ENCODE measurements at regions not wholly inside any gene's neighbourhood (a gene's known extent, or its start where the extent isn't known, plus 50 kb on each side); places are given as distances from the start of the nearest gene placed in this dataset.

DNA sequence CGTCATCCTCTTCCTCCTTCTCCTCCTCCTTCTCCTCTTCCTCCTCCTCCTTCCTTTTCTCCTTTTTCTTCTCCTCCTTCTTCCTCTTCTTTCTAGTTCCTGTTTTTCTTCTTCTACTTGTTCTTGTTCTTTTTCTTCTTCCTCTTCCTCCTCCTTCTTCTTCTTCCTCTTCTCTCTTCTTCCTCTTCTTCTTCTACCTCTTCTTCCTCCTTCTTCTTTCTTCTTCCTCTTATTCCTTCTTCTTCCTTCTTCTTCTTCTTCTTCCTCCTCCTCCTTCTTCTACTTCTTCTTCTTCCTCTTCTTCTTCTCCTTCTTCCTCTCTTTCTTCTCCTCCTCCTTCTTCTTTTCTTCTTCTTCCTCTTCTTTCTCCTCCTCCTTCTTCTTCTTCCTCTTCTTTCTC lies 310.2 kb upstream of the LMCD1 start:
- intact Hi-C loops (cut with micrococcal nuclease): no loop called here

DNA sequence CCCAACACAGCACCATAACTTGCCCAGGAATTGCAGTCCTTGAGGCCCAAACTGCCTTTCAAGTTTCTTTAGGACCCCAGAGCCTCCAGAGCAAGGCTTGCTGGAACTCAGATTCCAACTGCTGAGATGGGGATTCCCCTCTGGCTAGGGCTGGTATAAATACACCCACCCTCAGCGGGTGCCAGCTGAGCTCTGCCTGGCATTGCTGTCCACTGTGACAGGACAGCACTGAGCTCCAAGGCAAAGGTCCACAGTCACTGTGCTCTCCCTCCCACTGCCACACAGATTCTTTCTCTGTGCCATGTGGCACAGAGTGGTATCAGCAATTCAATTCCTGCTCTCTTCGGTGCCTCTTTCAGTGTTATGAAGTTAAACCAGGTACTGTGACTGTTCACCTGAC lies 304.2 kb upstream of the LMCD1 start:
- intact Hi-C loops (cut with micrococcal nuclease): no loop called here

DNA sequence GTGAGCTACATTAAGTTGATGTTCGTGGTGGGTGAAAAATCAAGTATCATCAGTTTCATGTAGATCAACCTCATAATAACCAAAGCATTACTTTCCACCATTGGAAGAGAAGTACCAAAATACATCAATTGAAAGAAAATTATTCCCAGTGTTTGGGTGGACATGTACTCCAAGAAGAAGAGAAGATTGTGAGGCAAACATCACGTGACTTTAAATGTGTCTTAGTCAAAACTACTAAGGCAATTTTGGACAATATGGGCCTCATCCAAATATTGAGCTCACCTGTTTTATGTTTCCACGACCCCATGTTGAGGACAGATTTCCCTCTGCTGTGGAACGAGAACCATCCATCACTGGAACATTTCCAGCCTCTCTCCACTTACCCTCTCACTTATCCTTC lies 303.0 kb upstream of the LMCD1 start:
- intact Hi-C loops (cut with micrococcal nuclease): no loop called here

DNA sequence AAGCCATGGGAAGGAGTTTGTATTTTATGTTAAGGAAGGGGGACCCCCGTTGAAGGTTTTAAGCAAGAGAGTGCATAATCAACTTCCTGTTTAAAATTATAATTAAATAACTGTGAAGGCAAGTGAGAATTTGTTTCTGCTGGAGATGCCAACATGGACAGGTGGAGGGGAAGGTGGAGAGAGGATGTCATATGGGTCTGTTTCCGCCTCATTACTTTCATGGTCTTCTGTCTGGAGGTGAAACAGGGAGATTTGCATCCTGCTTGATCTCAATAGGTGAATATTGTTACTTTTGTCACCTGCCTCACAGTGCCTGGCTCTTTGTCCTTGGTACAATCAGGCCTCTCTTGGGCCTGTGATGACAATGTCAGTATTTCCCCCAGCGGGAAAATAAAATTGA lies 300.6 kb upstream of the LMCD1 start:
- intact Hi-C loops (cut with micrococcal nuclease): no loop called here

DNA sequence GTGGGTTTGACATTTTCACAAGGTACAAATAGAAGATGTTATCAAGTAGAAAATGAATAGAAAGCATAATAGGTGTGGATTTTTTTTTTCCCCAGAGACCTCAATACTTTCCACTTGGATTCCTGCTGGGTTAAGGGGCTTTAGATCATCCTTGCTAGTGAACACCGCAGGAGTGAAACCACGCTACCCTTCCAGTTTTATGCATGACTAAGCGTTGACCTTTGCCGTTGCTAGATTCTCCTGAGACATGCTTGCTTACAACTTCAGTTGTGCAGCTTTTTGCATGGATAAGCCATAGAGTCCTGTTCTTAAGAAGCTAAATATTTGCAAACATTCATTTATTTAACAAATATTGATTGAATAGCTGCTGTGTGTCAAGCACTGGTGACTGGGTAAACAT lies 299.7 kb upstream of the LMCD1 start:
- intact Hi-C loops (cut with micrococcal nuclease): no loop called here

DNA sequence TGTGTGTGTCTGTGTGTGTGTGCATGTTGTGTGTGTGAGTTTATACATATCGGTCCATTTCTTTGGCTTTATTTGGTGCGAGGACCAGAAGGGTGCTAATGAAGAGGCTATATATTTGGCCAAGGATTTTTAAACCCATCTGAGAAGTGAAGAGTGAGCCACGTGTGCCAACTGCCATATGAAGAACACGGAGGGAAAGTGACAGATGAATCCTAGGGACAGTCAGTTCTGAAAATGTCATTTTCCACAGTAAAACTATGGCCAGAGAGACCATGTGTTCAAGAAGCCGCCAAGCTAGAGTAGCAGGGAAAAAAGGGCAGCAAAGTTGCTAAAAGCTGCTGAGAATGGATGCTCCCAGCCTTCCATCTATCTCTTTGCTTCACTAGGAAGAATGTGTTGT lies 297.3 kb upstream of the LMCD1 start:
- intact Hi-C loops (cut with micrococcal nuclease): no loop called here

DNA sequence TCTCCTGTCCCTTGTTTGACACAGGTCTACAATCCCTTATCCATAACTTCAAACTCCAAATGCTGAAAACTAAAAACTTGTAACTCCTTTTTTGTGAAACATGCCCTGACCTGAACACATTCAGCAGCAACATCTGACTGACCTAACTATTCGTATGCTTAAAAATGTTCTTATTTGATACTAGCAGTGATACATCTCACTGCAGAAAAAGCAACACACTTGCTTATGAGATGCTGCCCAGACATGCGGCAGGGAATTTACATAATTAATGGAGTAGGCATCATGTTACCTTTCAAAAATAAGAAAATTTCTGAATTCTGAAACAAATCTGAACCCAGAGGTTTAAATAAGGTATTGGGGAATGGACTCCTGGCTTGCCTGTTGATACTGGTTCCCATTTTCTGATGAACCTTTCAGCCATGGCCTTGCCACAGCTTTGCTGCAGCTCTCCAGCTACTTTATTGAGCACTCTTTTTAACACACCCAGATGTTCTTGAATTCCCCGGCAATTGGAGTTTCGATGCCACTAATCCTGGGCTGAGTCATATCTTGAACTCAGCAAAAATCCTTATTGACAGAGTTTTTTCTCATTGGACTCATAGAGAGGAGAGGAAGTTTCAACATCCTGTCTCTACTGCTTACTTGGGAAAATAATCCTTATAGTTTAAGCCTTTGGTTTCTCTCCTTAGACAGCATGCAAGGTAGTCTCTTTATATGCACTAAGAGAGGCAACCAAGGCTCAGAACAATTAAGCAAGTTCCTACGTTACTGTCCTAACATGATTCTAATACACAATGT lies 296.6 kb upstream of the LMCD1 start:
- intact Hi-C loops (cut with micrococcal nuclease): no loop called here

DNA sequence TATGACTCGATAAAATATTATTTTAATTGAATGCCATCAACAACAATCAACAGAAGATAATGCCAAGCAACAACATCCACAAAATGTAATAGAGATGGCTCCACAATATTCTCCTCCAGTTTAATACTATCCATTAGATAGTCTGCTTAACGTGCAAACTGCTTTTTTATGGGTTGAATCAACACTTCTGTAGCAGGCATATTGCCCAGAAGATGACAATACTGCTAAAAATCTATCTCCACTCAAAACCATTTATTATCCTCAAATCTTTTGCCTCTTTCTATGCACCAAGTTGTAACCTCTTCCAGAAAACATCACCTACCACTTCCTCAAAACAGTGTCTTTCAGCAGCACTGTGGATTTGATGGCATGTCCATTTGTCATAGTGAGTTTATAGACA lies 295.7 kb upstream of the LMCD1 start:
- intact Hi-C loops (cut with micrococcal nuclease): no loop called here

DNA sequence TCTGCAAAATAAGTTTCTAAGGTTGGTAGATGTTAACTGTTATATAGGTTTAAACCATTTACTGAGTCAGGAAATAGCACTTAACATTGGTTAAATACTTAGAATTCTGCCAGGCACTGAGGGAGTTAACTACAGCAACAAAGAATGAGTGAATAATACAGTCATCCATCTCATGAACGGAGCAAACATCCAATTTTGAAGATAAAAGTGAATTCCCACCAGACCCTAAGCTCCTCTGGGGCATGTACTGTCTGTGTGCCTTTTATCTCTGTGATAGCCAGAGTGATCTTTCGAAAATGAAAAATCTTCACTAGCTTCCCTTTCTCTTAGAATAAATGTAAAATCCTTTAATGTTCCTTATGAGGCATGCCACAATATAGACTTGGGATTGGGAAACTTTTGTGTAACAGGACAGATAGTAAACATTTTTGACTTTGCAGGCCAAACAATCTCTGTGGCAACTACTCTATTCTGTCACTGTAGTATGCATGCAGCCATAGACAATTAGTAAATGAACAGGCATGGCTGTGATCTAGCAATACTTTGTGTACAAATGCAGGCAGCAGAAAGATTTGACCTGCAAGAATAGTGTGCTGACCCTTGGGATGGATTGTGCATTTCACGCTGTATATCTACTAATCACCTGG lies 294.5 kb upstream of the LMCD1 start:
- intact Hi-C loops (cut with micrococcal nuclease): no loop called here

DNA sequence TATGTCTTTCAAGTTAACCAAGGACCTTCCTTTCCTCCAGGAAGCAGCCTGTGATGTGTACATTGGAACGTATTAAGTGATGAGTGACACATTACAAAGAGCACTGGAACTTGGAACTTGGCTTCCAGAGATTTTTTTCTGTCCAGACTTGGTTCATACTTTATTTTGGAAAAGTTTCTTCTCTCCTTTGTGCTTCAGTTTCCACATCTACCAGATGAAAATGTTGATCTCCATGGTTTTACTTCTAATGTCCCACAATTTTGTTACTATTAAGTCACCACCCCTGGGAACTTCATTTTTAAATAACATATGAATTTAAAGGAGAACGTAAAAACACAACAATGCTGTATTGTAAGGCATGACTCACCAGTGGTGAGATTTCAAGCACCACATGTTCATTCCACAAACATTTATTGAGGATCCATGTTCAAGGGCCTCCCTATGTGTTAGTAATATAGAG lies 290.7 kb upstream of the LMCD1 start:
- intact Hi-C loops (cut with micrococcal nuclease): no loop called here

DNA sequence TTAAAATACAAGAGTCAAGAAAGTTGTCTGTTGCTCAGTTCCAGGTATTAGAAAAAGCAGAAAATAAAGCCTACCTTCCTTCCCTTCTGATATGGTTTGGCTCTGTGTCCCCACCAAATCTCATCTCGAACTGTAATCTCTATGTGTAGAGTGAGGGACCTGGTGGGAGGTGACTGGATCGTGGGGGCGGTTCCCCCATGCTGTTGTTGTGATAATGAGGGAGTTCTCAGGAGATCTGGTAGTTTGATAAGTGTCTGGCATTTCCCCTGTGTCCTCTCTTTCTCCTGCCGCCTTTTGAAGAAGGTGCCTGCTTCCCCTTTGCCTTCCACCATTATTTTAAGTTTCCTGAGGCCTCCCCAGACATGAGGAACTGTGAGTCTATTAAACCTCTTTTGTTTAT lies 288.8 kb upstream of the LMCD1 start:
- intact Hi-C loops (cut with micrococcal nuclease): no loop called here

DNA sequence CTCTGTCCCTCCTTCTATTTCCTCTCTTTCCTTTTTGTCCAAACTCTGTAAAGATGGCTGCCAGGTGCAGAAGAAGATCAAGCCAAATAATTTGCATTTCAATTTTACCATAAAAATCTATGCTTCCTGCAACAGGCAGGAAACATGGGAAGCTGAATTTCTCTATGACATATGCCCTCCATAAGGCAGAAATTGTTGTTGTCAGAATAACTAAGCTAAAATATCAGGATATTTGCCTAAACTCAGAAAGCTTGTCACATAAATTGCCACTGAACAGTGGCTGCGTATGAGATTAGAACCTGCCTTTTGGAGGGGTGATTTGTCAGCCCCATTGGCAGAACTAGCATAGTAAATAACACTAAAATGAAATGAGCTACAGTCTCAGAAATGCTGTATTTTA lies 288.3 kb upstream of the LMCD1 start:
- intact Hi-C loops (cut with micrococcal nuclease): no loop called here

DNA sequence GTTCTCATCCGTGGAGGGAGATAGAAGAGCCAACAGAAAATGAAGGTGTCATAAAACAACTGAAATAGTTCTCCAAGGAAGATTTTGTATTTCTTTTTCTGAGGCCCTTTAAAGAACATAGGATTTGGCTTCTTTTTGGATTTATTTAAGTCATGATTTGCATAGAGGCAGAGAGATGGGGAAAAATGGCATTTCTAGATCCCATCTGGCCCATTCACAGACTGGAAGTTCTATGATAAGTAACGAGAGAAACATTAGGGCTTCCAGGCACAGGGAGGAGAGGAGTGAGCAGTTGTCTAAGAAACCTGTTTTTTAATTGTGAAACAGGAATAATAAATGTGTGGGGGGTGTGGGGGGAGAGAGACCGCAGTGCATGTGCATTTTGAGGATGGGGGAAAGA lies 285.8 kb upstream of the LMCD1 start:
- intact Hi-C loops (cut with micrococcal nuclease): no loop called here

DNA sequence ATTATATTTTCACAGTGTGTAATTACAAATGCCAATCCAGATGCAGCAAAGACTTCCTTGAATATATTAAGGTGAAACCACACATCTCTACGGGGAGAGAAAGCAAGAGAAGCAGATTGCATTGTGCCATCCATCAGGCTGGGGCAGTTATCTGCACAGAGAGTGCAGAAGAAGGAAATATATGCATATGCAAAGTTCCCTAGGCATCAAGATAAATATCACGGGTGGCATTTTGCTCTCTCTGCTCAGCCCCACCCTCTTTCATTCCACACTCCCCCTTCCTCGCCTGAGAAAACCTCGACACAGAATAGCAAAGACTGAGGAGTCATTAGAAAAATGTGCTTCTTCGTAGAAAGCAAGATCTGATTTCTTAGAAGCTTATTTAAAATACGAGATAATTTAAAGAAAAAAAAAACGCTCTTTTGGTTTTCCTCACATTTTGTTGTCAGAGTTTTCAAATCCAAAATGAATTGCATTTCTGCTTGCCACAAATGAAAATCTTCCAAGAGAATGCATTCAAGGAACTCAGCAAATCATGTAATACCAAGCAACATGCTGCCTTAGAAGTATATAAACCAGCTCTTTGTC lies 283.2 kb upstream of the LMCD1 start:
- intact Hi-C loops (cut with micrococcal nuclease): no loop called here

DNA sequence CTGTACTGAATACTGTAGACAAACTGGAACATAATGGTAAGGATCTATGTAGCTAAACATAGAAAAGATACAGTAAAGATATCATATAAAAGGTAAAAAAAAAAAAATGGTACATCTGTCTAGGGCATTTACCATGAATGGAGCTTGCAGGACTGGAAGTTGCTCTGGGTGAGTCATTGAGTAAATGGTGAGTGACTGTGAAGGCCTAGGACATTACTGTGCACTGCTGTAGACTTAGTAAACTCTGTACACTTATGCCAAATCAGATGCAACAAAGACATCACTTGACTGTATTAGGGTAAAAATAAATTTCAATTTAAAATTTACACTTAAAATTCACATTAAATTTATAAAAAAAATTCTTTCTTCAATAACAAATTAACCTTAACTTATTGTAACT lies 281.3 kb upstream of the LMCD1 start:
- intact Hi-C loops (cut with micrococcal nuclease): no loop called here

DNA sequence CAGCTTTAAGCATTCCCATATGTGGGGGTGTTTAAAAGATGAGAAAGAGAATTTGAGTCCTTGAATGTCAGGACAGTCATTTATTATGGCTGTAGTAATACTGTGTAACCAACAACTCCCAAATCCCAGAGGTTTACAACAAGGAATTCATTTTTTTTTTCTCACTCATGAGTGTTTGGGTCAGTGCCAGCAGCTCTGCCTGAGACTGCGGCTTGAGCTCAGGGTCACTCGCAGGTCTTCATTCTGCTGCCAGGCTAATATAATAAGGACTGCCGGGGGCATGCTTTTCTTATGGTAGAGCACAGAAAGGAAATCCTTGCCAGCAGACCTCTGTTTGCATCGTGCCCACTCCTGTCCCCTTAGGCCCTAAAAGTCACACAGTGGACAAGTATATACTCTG lies 277.9 kb upstream of the LMCD1 start:
- intact Hi-C loops (cut with micrococcal nuclease): no loop called here

DNA sequence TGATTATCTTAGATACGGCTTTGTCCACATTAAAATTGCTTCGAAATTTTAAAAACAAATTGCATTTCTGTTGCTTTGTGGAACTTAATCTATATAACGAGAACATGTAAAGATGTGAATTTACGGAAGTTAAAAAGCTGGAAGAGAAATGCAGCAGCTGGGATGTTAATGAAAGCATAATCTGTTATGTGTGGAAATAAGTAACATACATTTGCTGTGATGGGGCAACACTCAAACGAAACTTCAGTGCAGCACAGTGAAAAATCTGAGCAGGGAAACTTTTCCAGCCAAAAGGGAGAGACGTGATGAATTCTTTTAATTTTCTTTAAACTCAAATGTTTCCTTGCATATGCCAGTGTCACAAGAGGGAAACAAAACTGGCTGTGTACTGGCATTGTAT lies 276.7 kb upstream of the LMCD1 start:
- intact Hi-C loops (cut with micrococcal nuclease): no loop called here

DNA sequence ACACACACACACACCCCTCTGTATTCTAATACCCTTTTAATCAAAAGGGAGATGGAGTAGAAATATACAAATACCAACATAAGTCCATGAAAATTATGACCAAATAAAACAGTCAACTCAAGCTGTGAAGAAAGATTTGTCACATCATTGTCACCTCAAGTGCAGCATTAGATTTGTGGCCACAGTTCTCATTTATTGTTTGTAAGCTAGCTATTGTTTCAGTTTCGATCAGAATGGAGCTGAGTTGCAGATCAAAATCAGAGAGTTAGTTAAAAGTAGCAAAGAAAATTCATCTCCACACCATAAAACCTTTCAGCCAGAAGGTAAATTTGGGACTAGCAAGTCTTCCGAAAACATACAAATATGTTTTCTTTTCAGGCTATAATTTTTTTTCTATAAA lies 267.7 kb upstream of the LMCD1 start:
- intact Hi-C loops (cut with micrococcal nuclease): no loop called here

DNA sequence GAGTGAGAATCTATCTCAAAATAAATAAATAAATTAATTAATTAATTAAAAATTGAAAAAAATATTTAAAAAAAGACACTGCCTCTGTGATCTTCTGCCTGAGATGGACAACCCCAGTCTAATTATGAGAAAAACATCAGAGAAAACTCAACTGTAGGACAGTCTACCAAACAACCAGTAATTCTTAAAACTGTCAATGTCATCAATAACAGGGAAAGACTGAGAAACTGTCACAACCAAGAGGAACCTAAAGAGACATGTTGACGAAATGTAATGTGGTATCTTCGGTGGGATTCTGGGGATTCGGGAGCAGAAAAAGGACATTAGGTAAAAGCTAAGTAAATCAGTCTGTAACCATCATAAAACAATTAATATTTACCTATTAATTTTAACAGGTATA lies 265.4 kb upstream of the LMCD1 start:
- intact Hi-C loops (cut with micrococcal nuclease): loop anchor here (5.0 kb wide), 1 partner anchor 181 kb away; no protein-coding TSS in a partner anchor

DNA sequence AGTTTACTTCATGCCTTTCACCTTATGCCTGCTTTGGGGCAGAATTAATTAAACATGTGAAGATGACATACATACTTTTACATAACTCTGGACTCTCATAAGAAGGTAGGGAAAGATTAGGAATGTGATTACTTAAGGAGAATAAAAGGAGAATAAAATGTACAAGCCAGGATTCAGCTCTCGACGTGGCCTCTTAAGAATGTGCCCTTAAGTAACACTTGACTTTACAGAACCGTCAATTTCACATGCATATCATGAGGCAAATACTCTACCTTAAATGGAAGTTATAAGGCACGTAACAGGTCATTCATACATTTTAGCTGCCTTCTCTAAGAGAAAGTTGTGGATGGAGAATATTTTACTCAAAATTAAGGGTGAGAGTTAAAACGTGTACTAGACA lies 263.7 kb upstream of the LMCD1 start:
- intact Hi-C loops (cut with micrococcal nuclease): loop anchor here (5.0 kb wide), 1 partner anchor 179 kb away; no protein-coding TSS in a partner anchor

DNA sequence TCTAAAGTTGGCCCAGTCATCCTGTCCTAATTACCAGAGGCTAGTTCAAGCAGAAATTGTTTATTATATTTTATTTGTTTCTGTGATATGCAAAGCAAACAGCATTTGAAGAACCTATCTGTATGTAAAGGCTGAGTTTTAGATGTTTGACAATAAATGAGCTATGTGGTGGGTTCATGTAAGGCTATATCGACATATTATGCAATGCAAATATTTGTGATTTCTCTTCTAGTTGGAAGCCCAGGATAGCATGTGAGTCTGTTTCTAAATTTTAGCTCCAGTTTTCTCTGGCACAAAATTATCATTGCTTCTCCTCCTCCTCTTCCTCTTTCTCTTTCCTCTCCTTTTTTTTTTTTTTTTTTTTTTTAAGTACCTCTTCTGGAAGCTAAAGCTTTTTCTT lies 263.2 kb upstream of the LMCD1 start:
- intact Hi-C loops (cut with micrococcal nuclease): loop anchor here (5.0 kb wide), 1 partner anchor 179 kb away; no protein-coding TSS in a partner anchor

DNA sequence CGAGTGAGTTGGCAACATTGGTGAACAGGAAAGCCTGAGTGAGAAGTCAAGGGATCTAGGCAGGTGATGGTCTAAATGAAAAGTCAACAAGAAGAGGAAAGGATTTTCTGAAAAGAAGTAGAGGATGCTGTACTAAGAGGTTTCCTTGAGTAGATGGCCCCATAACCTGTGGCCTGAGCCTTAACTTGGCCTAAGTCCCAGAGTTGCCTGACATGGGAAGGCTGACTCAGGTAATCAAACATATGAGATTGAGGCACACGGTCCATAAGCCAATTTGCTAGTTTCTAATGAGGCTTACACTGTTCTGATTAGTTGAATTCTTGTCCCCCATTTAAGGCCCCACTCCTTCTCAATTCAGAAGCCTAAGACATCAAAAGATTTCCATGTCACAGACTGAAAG lies 262.5 kb upstream of the LMCD1 start:
- intact Hi-C loops (cut with micrococcal nuclease): loop anchor here (5.0 kb wide), 1 partner anchor 178 kb away; no protein-coding TSS in a partner anchor
